CD1c-positive myeloid dendritic cell (primary cell): ENCODE measurements at regions not wholly inside any gene's neighbourhood (a gene's known extent, or its start where the extent isn't known, plus 50 kb on each side); places are given as distances from the start of the nearest gene placed in this dataset.

ENCODE experiments used
- DNase-seq: peaks from one replicate; pipeline ENCODE4 v3.0.0-alpha.2; 2016; ENCODE audit errors: extremely low spot score

DNA sequence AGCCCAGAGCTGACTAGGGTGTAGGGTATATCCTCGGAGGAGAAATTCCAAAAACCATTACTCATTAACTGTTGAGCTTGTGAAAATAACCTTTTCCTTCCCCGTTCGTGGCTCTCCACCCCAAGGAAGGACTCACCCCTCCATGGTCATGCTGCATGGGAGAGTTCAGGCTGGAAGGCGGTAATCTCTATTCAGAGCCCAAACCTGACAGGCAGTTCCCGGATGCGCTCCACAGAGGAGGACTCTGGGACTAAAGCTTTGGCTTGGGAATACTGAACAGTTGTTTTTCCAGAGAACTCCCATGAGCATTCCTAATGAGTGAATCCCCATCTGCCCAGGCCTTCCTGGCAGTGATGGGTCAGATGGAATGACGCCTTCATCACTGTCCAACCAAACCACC, 125.4 kb downstream of the BCOR start:
- DNase-seq: no peak

DNA sequence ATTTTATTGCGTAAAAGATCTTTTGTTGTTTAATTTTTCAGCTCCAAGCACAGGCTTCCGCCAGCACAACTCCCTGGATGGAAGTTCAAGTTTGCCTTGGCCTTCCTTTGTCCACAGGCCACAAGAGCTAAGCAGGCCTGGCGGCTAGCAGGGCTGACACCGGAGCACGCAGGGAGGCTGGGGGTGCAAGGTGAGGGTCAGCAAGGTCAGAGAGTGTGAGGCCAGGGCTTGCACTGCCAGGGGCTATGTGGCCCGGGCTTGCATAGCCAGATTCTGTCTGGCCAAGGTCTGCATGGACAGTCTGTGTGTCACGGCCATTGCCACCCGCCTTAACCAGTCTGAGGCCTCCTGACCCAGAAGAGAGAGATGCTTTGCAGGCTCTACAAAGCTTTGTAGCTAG, 123.9 kb downstream of the BCOR start:
- DNase-seq: no peak

DNA sequence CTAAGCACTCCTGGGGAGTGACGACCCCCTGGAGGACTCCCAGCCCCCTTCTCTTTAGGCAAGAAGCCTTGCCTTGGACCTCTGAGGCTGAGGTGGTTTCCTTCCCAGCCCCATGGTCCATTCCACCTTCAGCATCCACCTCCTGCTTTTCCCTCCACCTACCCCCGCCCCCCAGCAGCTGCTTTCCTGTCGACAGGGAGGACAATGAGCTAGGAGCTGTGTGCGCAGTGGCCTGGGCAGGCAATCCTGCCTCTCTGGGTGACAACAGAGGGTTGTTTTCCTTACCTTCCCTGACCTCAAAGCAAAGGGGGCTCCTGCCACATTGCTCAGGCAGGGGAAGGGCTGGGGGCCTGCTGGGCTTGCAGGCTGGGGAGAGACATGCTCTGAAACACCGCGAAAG, 123.5 kb downstream of the BCOR start:
- no peak for DNase-seq

DNA sequence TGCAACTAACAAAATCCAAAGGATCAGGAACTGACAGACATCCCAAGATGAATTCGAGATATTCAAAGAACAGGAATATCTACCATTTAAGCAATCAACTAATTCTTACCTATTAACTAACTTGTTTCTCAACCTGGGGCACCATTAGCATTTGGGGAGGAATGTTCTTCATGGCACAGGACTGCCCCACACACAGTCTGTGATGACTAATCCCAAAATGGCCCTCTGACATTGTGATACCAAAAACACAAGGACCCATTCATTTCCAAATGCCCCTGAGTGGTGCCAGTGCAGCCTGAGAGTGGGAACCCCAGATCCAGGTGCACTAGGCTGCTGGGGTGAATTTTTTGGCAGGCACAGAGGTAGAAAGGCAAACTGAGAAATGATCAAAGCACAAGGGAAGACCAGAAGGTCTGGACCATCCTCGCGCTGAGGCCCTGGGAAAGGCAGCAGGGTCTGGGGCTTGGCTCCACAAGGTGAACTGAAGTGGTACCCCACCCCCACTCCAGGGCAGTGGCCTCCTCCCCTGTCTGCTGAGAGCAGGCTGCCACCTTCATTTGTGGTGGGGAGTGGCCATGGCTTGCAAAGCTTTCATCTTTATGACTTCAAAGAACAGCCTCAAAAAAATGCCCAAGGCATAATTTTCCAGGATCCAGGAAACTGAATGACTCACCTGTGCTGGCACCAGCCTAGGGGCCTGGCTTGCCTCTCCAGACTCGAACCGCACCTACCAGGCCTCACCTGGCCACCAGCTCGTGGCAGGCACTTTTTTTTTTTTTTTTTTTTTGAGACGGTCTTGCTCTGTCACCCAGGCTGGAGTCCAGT, 122.4 kb downstream of the BCOR start:
- no peak for DNase-seq

DNA sequence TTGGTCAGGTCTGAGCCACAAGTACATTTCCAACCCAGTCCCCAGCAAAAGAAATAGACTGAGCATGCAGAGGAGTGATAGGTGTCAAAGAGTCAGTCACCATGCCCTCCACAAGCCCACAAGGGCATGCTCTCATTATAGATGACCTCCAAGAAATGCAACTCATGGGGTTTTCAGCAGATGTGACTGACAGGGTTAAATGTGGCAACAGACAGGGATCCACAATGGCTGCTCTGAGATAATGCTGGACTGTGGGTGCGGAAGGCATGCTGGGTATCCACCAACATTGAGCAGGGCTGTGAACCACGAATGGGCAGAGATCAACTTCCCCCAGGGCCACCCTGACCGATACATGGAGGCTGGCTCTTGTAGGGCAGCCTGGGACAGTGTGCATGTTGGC, 115.8 kb downstream of the BCOR start:
- no peak for DNase-seq

DNA sequence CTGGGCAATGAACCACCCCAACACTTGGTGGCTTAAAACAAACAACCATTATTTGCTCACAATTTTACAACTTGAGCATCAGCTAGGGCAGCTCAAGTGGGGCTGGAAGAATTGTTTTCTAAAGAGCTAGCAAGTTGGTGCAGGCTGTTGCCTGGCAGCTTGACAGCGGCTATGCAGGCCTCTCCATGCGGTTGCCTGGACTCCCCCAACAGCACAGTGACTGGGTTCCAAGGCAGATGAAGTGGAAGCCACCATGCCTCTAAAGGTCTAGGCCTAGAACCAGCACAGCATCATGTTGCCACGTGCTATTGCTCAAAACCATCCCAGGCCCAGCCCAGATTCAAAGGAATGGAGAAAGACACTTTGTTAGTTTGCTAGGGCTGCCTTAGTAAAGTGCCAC, 114.8 kb downstream of the BCOR start:
- no peak for DNase-seq

DNA sequence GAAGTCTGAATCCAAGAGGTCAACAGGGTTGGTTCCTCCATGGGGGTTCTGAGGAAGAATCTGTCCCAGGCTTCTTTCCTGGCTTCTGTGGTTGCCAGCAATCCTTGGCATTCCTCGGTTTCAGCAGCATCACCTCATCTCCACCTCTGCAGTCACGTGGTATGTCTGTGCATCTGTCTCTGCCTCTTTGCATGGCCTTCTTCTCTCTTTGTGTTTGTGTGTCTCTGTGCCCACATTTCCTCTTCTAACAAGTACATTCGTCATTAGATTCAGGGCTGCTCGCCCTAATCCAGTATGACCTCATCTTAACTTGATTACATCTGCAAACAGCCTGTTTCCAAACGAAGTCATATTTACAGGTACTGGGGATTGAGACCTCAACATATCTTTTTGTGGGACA, 114.0 kb downstream of the BCOR start:
- no peak for DNase-seq

DNA sequence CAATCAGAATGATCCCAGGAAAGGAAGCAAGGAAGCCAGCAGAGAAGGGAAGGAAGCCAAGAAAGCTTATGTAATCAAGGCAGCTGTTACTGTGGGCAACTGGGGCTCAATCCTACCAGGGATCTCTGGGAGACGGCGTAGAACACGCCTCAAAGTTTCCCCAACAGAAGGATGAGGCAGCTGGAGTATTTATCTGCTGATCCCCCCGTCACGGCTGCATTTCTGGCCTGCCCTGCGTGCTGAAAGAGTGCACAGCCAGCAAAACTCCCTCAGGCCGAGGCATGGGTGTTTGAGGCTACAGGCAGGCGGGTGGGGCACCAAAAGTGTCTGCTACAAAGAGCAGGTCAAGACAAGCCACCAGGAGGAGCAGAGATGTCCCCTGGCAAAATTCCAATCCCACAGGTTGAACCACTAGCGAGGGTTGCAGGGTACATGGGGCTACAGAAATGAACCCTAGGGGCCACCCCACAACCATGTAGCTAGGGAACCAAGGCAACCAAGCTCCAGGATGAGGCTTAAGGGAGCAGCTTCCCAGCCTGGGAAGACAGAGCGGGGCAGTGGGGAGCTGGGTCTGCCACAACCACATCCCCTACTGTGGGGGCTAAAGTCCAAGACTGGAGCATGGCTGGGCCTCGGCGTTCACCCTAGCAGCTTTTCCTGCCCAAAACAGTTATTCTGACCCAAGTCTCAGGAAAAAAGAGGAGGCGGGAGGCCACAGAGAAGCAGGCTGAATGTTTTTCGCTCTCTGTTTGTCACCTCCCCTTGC, 113.4 kb downstream of the BCOR start:
- DNase-seq: no peak

DNA sequence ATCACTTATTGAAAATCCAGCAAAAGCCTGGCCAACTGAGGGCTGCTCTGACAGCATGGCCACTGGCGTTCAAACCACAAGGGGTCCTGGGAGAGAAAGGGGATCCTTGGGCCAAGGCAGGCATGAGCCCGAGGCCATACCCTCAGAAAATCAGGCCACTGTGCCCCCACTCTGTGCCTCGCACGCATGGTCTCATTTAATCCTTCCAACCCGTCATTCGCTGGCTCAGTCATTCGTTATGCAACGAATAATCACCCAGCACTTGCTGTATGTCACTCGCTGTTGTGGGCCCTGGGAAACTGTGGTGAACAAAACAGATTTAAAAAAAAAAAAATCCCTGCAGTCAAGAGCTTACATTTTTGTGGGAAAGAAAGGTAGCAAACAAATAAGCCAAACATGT, 112.7 kb downstream of the BCOR start:
- DNase-seq: no peak

DNA sequence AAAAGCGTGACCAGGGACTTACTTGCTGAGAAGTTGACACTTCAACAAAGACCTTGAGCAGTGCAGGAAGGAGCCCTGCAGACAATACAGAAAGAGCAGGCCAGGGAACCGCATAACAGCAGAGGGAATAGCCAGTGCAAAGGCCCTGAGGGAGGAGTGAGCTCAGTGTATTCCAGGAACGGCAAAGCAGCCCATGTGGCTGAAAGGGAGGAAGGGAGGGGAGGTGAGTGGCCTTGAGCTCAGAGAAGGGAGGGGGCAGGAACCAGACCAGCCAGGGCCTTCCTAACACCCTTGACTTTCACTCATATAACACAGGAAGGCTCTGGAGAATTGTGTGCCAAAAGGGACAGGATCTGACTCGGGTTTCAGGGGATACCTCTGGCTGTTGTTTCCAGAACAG, 112.2 kb downstream of the BCOR start:
- no peak for DNase-seq

DNA sequence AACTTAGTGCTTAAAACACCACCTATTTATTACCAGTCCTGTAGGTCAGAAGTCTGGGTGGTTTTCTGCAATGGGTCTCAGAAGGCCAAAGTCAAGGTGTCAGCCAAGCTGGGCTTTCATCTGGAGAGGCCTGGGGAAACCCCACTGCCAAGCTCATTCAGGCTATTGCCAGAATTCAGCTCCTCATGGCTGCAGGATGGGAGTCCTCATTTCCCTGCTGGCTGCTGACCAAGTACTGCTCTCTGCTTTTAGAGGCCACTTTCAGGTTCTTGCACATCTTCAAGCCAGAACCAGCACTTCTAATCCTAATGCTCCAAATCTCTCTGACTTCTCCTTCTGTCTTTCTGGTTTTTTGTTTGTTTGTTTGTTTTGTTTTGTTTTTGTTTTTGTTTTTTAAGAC, 109.3 kb downstream of the BCOR start:
- no peak for DNase-seq

DNA sequence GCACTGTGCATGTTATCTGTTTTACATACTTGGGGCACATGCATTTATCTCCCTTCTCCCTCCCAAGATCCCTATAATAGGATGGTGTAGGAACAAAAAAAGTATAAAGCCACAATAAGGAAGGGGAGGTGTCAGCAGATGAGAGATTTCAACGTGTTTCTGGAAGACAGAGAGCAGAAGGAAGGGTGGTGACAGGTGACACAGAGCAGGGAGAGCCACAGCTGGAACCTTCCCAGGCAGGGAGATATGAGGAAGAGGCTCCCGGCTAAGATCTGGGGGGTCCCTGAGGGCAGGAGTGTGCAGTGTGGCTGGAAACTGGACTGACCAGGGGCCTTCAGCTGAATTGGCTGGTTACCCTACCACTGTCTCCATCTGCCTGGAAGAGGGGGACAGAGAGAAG, 107.4 kb downstream of the BCOR start:
- no peak for DNase-seq

DNA sequence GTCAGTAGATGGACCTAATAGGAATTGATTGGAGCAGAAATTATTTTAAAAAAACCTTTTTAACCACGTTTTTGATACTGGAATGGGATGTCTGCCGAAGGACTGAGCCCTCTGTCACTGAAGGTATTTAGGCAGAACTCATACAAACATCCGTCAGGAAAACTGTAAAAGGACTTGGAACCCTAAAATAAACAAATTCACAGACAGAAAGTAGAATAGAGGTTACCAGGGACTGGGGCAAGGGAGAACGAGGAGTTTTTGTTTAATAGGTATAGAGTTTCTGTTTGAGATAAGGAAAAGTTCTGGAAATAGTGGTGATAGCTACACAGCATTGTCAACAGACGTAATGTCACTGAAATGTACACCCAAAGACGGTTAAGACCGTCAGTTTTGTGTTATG, 105.5 kb downstream of the BCOR start:
- DNase-seq: no peak

DNA sequence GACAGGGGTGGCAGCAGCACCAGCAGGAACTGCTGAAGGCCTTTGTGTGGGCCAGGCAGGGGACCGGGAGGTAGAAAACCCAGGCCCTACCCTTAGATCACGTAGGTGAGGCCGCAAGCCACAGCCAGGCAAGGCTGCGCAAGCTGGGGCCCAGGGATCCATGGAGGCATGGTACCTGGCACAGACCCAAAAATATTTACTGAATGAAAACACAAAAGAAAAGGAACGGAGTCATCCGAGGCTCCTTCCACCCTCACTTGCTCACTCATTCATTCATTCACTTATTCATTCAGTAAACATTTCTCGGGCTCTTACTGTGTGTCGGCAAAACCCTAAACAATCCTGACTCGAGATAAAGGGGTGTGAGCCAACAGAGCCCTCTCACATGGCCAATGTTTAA, 102.3 kb downstream of the BCOR start:
- DNase-seq: no peak

DNA sequence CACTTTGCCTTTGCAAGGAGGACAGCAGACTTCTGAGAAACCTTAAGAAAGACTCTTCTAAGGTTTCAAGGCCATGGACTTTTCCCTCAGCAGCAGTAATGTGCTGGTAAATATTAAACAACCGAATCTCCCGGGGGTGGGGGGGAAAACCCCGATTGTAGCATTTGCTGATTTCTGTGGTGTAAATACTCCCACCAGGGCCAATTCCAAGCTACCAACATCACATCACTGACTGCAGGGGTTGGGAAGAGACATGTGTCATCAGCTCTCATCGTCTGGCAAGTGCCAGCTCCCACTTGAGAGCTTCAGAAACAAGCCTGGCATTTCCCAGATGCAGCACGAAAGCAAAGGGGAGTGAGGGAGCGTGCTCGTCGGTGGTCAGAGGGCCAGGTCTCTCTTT, 101.2 kb downstream of the BCOR start:
- no peak for DNase-seq

DNA sequence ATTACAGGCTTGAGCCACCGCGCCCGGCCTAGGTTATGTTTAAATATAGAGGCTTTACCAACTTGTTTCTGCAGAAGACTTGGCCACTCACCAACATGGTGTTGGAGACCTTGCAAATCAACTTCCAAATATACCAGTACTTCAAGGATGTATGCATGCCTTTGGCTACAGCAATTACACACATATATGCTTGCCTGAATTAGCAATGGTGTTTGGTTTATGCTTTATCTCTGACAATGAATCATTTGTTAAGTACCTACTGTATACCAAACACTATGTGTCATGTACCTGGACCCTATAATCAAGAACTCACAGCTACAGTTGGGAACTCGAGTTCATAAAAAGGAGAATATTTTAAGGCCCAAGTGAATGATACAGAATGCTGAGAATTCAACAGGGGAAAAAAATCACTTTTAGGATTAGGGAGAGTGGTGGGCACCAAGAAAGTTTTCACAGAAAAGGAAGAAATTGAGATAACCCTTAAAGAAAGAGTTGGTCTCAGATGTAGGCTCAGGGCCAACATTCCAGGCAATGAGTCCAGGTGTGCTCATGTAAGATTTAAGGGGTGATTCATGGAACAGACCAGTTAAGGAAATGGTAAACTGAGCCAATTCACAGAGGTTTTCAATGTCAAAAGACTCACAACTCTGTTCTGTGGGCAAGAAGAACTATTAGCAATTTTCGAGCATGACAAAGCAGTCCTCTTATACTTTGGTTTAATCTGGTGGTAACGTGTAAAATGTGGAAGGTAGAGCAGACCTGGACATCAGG, 98.9 kb downstream of the BCOR start:
- DNase-seq: no peak
